ENCODE measurements at regions not wholly inside any gene's neighbourhood (a gene's known extent, or its start where the extent isn't known, plus 50 kb on each side); places are given as distances from the start of the nearest gene placed in this dataset.
"Not testable (repeated sequence)": the region's sequence is repeated elsewhere in the genome, so short reads cannot be mapped to it uniquely, and the experiment has no call there.

DNA sequence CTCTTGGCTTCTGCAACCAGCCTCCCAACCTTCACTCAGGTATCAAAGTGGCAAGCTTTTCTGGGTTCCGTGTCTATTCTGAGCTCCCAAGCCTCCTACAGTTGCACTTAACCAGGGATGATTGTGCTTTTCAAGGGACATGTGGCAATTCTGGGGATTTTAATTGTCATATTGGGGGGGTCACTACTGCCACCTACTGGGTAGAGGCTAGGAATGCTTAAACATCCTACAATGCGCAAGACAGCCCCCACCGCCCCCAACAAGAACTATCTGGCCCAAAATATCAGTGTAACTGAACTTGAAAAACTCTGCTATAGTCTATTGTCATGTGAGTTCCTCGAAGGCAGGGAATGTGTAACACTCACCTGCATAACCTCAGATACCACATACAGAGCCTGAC is 201.5 kb downstream of the NPIPA8 start:
- H3K4me1 ChIP-seq; H3K27ac ChIP-seq; H3K27me3 ChIP-seq; H3K9ac ChIP-seq (ENCODE audit: low read depth in 2 of 2, low read length in 2 of 2); H3K4me3 ChIP-seq; intact Hi-C loops (cut with DNase I); H3K36me3 ChIP-seq; DNase-seq; H3K9me3 ChIP-seq: not testable (repeated sequence)

DNA sequence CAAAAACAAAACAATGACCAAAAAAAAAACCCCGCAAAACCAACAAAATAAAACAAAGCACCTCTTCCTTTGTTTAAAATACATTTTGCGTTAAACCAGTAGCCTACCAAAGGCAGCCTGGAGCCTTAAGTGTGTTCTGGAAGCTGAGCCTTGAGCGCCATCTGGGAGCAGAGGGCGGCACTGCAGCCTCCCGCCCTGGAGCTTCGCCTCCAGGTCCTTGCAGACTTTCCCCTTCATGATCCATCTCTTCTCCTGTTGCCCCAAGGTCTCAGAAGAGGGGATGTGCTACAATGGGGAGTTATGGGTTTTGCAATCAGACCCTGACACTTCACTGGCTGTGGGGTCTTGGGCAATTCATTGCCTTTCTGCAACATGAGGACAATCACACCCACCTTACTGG is 204.9 kb downstream of the NPIPA8 start:
- H3K4me1 ChIP-seq; H3K9ac ChIP-seq (ENCODE audit: low read depth in 2 of 2, low read length in 2 of 2); H3K4me3 ChIP-seq; H3K27ac ChIP-seq; H3K9me3 ChIP-seq; H3K36me3 ChIP-seq; H3K27me3 ChIP-seq; intact Hi-C loops (cut with DNase I); DNase-seq: not testable (repeated sequence)
- TF ChIP-seq, protein P1, sequence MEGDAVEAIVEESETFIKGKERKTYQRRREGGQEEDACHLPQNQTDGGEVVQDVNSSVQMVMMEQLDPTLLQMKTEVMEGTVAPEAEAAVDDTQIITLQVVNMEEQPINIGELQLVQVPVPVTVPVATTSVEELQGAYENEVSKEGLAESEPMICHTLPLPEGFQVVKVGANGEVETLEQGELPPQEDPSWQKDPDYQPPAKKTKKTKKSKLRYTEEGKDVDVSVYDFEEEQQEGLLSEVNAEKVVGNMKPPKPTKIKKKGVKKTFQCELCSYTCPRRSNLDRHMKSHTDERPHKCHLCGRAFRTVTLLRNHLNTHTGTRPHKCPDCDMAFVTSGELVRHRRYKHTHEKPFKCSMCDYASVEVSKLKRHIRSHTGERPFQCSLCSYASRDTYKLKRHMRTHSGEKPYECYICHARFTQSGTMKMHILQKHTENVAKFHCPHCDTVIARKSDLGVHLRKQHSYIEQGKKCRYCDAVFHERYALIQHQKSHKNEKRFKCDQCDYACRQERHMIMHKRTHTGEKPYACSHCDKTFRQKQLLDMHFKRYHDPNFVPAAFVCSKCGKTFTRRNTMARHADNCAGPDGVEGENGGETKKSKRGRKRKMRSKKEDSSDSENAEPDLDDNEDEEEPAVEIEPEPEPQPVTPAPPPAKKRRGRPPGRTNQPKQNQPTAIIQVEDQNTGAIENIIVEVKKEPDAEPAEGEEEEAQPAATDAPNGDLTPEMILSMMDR (IDR thresholded peaks at IDR 0.05) = peak; percentile 23

DNA sequence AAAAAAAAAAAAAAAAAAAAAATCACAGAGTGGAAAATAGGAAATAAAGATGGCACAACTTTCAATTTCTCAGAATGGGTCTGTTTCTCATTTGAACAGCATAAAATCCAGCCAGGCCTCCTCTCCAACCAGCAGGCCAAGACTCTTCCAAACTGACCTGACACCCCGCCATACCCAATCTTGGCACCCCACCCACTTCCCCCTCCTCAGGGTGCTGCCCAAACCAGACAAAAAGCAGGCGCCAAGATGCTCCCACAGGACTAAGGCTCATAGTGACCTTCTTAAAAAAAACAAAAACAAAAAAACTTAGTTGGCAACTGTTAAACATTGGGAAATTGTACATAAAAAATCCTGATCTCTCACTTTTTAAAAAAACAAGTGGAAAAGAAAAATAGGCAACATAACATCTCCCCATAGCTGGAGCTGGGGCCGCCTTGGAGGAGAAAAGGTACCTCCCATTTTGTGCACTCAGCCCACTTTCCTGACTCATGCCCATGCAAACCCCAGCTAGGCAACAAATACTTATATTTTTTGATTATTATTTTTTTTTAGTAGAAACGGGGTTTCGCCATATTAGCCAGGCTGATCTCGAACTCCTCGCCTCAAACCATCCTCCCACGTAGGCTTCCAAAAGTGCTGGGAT is 205.9 kb downstream of the NPIPA8 start:
- H3K27me3 ChIP-seq; H3K9me3 ChIP-seq; H3K36me3 ChIP-seq; H3K27ac ChIP-seq; H3K9ac ChIP-seq (ENCODE audit: low read depth in 2 of 2, low read length in 2 of 2); DNase-seq; intact Hi-C loops (cut with DNase I); H3K4me1 ChIP-seq; H3K4me3 ChIP-seq: not testable (repeated sequence)

DNA sequence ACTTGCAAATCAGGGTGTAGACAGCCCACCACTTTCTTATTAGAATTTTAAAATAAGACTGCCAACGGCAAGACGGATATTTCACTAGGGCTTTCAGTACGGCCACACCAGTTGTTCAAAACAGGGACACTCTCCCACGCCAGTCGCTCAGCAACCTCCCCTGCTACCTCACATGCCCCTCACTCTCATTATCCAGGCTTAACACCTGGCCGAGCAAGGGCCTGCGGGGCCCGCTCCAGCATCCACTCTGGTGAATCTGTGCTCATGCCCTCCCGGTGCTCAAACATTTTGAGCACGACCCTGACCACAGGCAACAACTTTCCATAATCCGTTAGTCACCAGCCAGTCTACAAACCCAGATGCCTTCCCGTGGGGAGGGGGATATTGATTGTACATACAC is 209.5 kb downstream of the NPIPA8 start:
- DNase-seq; H3K9ac ChIP-seq (ENCODE audit: low read depth in 2 of 2, low read length in 2 of 2); H3K9me3 ChIP-seq; H3K4me1 ChIP-seq; H3K27me3 ChIP-seq; intact Hi-C loops (cut with DNase I); H3K36me3 ChIP-seq; H3K27ac ChIP-seq; H3K4me3 ChIP-seq: not testable (repeated sequence)

DNA sequence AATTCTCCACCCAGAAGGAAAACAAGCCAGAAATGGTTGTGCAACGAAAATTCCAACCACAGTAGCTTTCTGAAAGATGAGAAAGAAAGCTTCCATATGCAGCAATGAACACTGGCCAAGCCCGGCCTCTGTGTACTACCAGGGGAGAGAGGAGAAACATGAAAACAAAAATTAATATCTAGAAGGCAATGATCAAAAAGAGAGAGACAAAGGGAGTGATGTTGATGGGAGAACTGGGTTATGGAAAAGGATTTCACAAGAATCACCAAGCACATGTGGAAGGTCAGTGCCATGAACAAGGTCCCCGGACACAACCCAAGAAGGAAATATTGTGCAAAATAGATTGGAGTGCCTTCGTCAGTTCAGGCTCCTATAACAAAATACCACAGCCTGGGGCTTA is 217.4 kb downstream of the NPIPA8 start:
- DNase-seq, H3K9me3 ChIP-seq: not testable (repeated sequence)

DNA sequence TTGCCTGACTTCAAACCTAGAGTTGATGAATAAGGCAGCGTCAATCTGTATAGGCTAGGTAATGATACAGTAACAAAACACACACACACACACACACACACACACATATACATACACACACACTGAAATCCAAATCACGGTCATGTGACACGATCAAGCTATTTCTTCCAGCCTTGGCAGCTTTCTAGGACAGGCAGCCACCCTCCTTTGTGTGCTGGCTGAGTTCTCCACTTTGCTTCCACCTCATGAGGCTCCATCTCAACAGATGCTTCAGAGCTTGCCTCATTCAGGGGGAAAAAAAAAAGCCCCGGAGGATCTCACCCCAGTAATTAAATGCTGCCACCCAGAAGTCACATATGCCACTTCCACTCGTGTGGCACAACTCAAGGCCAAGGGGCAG is 217.9 kb downstream of the NPIPA8 start:
- H3K4me1 ChIP-seq; intact Hi-C loops (cut with DNase I); H3K4me3 ChIP-seq; H3K27ac ChIP-seq; DNase-seq; H3K27me3 ChIP-seq; H3K36me3 ChIP-seq; H3K9ac ChIP-seq (ENCODE audit: low read depth in 2 of 2, low read length in 2 of 2); H3K9me3 ChIP-seq: not testable (repeated sequence)

More for the DNA sequence above, 217.4 kb downstream of the NPIPA8 start:
- intact Hi-C loops (cut with DNase I); H3K27me3 ChIP-seq; H3K9ac ChIP-seq (ENCODE audit: low read depth in 2 of 2, low read length in 2 of 2); H3K27ac ChIP-seq; H3K36me3 ChIP-seq; H3K4me3 ChIP-seq; H3K4me1 ChIP-seq: not testable (repeated sequence)

DNA sequence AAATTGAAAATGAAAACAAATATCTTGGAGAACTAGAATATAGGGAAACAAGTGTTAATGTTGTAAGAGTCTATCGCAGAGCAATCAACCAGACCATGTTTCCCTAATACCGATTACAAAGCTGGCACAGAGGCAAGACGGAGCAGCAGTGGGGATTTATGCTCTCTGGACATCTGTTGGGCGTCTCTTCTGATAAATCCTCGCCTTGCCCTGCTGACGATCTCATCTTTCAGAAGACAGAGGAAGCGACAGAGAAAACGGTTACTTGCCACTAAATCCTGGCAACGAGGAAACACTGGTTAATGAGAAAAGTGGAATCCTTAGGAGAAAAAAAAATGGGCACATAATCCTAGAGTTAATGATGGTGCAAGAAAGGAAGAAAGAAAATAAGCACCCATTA is 218.5 kb downstream of the NPIPA8 start:
- H3K36me3 ChIP-seq; H3K27me3 ChIP-seq; DNase-seq; H3K4me1 ChIP-seq; intact Hi-C loops (cut with DNase I); H3K9ac ChIP-seq (ENCODE audit: low read depth in 2 of 2, low read length in 2 of 2); H3K27ac ChIP-seq; H3K9me3 ChIP-seq; H3K4me3 ChIP-seq: not testable (repeated sequence)

DNA sequence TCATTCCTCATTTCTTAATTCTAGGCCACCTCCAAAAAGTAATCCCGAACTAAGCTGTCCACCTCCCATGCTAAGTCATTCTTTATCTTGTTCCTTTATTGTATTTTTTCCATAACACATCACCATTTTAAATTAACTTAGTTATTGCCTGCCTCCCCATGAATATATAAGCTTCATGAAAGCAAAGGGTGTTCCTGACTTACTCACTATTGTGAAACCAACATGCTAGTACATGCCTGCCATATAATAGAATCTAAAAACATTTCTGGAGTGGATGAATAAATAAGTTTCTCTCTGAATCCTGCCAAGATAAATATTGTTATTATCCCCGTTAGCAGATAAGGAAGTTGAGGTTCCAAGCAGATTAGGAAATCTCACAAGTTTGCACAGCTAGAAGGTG is 232.1 kb downstream of the NPIPA8 start:
- DNase-seq; H3K4me1 ChIP-seq; intact Hi-C loops (cut with DNase I): not testable (repeated sequence)

DNA sequence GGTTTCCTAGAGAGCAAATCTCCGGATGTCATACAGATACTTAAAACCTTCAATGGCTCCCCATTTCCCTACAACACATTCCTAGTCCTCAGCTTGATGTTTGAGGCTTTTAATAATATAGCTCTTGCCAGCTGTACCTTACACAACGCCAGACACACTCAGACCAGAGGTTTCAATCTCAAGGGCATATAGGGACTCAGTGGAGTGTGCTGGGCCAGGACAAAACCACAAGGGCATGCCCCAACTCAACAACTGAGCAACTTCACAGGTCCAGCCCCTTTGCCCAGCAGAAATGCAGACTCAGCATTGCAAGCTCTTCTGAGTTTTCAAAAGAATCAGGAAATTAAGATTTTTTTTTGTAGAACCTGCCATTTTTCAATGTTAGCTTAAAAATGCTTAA is 235.5 kb downstream of the NPIPA8 start:
- H3K36me3 ChIP-seq; H3K4me3 ChIP-seq; H3K9ac ChIP-seq (ENCODE audit: low read depth in 2 of 2, low read length in 2 of 2); H3K27me3 ChIP-seq; H3K4me1 ChIP-seq; H3K27ac ChIP-seq; intact Hi-C loops (cut with DNase I); H3K9me3 ChIP-seq; DNase-seq: not testable (repeated sequence)

More for the DNA sequence above, 232.1 kb downstream of the NPIPA8 start:
- not testable (repeated sequence) for H3K27me3 ChIP-seq; H3K27ac ChIP-seq; H3K9ac ChIP-seq (ENCODE audit: low read depth in 2 of 2, low read length in 2 of 2); H3K4me3 ChIP-seq; H3K36me3 ChIP-seq; H3K9me3 ChIP-seq

DNA sequence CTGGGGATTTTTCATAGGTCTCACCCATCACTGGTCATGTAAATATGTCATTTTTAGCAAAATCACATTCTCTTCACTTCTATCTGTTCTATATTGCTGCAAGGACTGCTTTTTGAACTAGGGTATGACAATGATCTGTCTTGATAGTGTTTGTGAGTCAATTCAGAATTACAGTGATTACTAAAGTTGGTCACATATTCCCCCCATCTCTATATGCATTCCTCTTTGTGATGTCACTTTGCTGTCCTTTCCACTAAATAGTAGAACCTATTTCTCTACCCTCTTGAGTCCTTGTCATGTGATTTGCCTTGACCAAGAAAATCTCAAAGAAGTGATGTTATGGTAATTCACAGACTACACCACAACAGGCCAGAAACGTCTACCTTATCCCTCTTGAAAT is 243.9 kb downstream of the NPIPA8 start:
- H3K9me3 ChIP-seq; H3K27ac ChIP-seq; H3K36me3 ChIP-seq; H3K4me1 ChIP-seq; DNase-seq; H3K27me3 ChIP-seq; intact Hi-C loops (cut with DNase I); H3K4me3 ChIP-seq; H3K9ac ChIP-seq (ENCODE audit: low read depth in 2 of 2, low read length in 2 of 2): not testable (repeated sequence)

DNA sequence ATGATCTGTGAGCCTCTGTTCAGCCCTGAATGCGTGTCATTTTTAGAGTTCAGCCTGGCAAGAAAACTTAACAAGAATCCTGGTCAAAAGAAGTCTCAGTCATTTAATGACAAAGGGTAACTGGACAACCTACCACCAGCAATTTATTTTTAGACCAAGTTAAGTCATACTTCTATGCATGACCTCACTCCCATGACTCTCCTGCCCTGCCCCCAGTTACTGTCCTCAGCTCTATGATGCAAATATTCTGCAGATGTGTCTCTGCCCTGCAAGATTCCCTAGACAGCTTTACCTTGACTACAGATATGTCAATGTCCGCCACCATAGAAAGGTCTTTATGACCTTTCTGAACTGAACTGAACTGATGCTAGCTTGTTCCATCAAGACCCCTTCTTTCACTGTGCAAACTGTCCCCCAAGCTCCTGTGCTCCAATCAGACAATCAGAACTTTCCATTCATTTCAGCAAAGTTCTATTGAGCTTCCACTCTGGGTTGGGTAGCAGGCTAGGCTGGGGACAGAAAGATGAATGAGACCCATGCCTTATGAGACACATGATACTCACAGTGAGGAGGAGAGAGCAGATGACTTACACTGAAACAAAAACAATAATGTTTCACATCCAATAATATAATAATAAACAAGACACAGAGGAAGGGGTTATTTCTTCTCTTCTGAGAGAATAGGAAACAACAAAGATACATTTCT is 255.7 kb downstream of the NPIPA8 start:
- H3K9ac ChIP-seq (ENCODE audit: low read depth in 2 of 2, low read length in 2 of 2); DNase-seq; H3K9me3 ChIP-seq; intact Hi-C loops (cut with DNase I); H3K27ac ChIP-seq; H3K4me1 ChIP-seq; H3K36me3 ChIP-seq; H3K4me3 ChIP-seq; H3K27me3 ChIP-seq: not testable (repeated sequence)

DNA sequence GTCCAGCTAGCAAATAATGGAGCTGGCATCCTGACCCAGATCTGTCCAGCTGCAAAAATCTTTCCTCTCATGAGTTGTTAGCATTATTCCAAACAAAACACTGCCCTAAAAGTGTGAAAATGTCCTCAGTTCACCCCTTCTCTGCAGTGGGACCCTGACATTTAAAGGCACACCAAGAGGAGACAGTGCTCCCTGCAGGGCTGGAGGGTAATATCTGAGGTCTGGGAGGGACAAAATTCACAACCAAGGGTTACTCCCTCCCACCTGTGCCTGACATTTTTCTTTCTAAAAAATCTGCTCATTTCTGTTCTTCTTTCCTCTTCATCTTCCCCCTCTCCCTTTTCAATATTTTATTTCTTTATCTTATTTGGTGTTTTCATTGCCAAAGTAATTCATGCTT is 258.6 kb downstream of the NPIPA8 start:
- H3K27me3 ChIP-seq; intact Hi-C loops (cut with DNase I); H3K9ac ChIP-seq (ENCODE audit: low read depth in 2 of 2, low read length in 2 of 2); H3K4me3 ChIP-seq; H3K4me1 ChIP-seq; DNase-seq; H3K36me3 ChIP-seq; H3K27ac ChIP-seq; H3K9me3 ChIP-seq: not testable (repeated sequence)
